Stimulated activated CD4-positive, alpha-beta T cell treated with anti-CD3 and anti-CD28 coated beads, Interleukin-4, amount 100 ng/mL, for 24 hours (primary cell): ENCODE measurements at regions not wholly inside any gene's neighbourhood (a gene's known extent, or its start where the extent isn't known, plus 50 kb on each side); places are given as distances from the start of the nearest gene placed in this dataset.

Experiments
- DNase-seq: peaks from one replicate; pipeline ENCODE4 v3.0.0-alpha.2; 2020

- no peak for DNase-seq
Observed at GRCh38 chr4:111689214-111689613, 456.0 kb upstream of the FAM241A start.

DNA sequence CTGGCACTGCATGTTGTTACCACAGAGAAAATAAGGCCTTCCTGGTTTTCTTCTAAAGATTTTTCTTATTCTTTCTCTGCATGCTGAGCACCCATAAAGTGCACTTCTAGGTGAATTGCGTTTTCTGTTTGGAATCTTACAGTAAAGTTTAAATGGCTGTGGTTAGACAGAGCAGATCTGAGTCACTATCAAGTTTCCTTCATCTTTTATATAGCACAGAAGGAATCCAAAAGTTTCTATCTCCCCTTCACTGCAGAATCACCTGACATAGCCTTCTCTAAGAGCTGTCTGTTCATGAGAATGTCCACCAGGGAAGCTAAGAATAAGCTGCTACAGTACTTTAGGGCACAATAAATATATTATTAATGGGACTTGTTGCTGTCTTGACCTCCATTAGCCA is 455.5 kb upstream of the FAM241A start:
- DNase-seq = no peak

DNA sequence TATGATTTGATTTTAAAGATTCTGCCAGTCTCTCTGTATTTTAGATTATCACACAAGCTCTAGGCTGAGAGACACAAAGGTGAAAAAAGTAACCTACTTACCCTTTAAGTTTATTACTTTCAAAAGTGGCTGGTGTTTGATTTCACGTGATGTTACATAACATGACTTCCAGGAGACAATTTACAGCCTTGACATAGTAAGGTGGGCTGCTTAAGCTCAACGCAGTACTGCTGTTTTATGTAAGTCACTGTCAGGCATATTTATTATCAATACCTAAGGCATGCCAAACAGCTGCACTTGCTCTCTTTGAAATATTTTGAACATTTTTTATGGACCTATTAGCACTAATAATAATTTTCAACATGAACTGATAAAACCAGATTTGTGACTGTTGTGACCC is 451.5 kb upstream of the FAM241A start:
- DNase-seq = no peak

DNA sequence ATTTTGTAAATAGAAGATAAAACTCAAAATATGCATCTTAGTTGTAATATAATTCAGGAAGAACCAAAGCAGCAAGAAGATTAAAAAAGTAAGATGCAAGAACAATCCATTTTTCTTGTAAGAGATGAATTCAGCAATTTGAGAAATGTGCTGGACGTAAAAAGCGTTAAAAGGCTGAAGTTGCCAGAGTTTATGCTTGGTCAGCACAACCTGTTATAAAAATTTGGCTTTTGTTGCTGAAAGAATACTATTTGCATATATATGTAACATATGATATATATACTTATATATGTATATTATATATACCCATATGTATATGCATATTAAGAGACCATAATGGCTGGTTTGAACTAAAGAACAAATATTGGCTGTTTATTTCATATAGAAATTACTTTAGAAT is 449.6 kb upstream of the FAM241A start:
- DNase-seq = no peak

DNA sequence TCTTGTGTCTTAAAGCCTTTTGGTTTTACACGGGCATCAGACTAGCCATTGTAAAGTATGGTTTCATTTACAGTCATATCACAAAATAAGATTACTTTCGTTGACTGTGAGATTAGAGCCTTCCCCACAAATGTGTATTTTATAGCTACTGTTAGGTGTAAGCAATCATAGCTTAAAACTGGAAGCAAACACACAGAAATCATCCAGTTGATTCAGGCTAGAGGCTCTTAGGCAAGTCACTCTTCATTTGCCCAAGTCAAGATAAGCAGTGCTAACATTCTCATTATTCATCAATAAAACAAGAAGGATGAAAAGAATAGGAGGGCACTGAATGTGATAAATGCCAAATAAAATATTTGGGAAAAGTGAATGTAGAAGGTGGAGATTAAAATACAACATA is 448.7 kb upstream of the FAM241A start:
- DNase-seq = no peak

- DNase-seq = no peak
Observed at GRCh38 chr4:111697176-111697942, 447.9 kb upstream of the FAM241A start.

DNA sequence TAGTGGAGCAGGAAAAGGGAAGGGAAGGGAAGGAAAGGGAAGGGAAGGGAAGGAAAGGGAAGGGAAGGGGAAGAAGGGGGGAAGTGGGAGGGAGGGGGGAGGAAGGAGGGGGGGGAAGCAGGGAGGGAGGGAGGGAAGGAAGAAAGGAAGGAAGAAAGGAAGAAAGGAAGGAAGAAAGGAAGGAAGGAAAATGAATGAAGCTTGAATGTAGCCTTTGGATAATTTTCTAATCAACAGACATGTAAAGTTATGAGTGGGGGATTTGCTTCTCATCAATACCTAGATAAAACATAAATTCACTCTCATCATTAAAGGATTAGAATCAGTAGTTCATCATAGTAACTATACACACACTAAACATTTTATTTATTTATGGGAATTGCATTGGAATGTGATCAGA is 446.9 kb upstream of the FAM241A start:
- no peak for DNase-seq

DNA sequence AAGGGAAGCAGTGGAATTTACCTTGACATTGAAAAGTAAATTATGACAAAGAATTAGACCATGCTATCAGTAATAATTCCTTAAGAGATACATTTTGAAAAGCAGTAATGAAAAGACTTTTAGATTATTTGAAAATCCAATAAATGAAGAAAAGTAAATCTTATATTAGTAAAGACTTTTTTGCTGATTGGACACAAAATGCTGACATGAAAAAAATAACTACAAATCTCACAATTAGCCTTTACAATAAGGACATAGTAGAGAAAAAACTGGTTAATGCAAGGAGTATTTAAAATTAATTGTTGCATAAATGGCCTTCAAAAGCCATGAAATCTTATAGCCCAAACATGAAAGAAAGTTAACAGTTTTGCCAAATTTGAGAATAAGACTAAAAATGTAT is 446.1 kb upstream of the FAM241A start:
- DNase-seq = no peak

- no peak for DNase-seq
Observed at GRCh38 chr4:111701102-111701501, 444.2 kb upstream of the FAM241A start.

DNA sequence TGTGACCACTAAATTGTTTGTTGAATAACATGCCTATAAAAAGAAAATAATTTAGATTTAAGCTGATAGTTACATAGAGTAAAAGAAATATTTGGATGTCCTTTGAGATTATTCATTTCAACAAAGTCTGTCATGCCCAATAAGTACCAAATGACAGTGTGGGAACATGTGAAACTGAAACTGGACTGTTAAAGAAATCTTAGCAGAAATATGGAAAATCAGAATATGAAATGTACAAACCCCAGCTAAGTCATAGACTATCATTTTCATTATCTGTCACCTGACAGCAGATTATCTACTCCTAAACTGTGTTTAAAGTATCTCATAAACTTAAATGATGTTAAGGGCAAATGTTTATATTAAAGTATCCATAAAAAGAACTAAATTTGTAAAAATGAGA is 437.8 kb upstream of the FAM241A start:
- no peak for DNase-seq

- no peak for DNase-seq
Observed at GRCh38 chr4:111712093-111712677, 433.1 kb upstream of the FAM241A start.

DNA sequence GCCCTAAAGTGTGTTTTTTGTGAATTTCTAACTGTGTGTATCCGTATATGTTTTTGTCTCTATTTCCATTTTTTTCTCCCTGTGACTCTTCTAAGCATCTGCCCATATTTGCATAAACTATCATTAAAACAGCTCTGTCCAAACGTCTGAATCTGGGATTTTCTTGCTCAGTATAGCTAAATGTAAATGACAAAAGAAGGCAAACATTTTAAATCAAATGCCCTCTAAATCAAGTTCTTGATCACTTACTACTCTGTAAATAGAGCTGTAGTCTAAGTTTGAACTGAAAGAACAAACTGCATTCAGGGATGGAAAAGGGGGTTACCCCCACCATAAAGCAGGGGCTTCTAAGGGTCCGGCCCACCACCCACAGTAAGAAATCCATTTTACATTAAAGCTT is 432.0 kb upstream of the FAM241A start:
- DNase-seq = no peak

GRCh38 chr4:111717921-111718320 is 427.3 kb upstream of the FAM241A start:
- DNase-seq = no peak

DNA sequence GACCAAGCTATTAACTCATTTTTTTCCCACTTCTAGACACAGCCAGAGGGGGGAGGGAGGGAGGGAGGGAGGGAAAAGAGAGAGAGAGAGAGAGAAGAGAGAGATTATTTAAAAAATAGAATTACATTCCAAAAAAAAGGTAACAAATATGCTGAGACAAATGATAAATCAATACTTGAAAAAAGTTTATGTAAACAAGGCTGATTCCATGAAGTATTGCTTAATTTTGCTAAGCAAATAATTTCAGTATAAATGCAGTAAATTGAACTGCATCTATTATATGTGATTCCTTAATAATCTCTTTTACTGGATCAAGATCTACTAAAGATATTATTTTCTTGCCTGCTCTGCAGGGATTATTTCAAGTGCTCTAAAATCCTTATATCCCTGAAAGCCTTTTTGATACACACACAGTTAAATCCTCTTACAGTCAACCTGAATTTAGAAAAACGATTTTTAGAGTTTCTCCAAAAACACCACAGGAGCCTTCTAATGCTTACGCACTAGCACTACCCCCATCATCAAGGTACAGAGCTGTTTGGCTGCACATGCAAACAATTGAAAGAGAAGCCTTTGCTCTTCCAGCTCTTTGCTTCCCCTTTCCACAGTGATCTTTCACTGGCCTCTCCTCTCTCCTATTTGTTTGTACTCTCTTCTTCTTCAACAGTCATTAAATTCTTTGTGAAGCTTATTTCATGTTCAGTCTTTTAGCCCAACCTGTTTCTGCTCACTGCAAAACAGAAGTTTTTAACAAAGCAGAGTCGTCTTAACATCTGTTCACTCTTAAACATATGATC is 426.3 kb upstream of the FAM241A start:
- no peak for DNase-seq

- DNase-seq = no peak
Observed at GRCh38 chr4:111720866-111721265, 424.4 kb upstream of the FAM241A start.

- no peak for DNase-seq
Observed at GRCh38 chr4:111722213-111722720, 423.0 kb upstream of the FAM241A start.

GRCh38 chr4:111736516-111736915 is 408.7 kb upstream of the FAM241A start:
- DNase-seq = no peak

DNA sequence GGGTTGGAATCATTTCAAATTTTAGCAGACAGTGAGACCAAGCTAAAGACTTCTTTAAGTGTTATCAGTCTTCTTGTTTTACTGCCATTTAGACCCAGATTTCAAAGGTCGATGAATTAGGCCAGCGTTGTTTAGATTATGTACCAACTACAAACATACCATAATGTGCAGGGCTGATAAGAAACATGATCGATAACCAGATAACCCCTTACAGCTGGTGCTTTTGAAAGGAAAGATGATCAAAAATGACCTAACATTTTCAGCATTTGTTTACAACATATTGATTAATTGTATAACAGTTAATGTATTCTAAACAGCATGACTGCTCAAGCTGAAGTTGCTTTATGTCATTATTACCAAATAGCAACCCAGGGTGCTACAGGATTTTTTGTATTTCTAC is 400.4 kb upstream of the FAM241A start:
- no peak for DNase-seq

GRCh38 chr4:111748157-111748556 is 397.1 kb upstream of the FAM241A start:
- no peak for DNase-seq

DNA sequence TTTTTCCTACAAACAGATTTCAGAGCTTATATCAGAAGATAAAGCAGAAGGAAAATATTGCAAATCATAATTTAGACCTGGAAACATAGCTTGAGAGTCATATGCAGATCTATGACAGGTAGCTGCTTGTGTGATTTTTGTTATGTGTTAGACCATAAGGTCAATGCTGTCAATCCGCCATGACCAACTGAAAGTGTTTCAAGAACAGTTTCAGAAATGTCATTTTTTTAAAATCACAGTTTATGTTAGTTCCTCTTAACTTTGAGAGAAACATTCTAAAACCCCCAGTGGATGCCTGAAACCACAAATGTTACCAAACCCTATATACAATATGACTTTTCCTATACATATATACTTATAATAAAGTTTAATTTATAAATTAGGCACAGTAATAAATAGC is 391.3 kb upstream of the FAM241A start:
- no peak for DNase-seq

- DNase-seq = no peak
Observed at GRCh38 chr4:111755571-111755970, 389.7 kb upstream of the FAM241A start.

DNA sequence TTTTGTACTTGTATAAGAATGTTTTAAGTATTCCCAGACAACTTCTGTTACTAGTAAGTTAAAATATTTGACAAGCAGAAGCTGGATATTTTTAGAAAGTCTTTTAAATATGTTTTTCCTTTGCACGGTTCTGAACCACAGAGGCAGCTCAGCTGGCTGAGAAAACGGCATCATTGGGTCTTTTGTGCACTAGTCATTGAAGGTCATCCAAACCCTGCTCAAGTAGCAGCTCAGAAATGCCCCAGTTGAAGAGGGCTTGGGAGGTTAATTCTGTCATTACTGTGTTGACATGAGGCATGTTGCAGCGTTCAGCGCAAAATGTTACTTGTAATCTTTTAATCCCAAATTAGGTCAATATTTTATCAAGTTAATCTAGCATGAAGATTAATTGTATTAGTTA is 383.7 kb upstream of the FAM241A start:
- DNase-seq = no peak

- DNase-seq = no peak
Observed at GRCh38 chr4:111770514-111770913, 374.7 kb upstream of the FAM241A start.

DNA sequence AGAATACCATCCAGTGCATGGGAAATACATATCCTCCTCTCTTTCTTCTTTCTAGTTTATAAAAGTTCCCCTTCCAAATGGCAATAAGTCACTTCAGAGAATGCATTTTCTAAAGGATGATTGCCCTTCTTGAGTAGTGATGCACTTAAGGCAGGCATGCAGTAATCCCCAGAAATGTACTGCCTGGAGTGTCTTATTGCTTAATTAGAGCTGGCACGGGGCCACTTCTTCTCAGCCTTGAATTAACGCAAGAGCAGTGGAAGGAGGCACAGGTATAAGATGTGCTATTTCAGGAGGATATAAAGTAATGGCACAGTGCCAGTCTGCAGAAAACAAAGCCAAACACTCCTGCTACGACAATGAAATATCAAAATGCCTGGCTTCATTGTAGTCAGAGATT is 371.4 kb upstream of the FAM241A start:
- DNase-seq = no peak
